ENCODE measurements at regions not wholly inside any gene's neighbourhood (a gene's known extent, or its start where the extent isn't known, plus 50 kb on each side); places are given as distances from the start of the nearest gene placed in this dataset.

GRCh38 chr7:131898418-131898817 lies 342.0 kb upstream of the PODXL start:
- H3K9me3 ChIP-seq (ENCODE audit: insufficient read depth, low read length, severe bottlenecking), result peaks cover 3% of the 10 kb centered on the region
- H3K27ac ChIP-seq (ENCODE audit: low read length), result no peak overlapping the region
- H3K9ac ChIP-seq (ENCODE audit: low read depth, low read length), result no peak overlapping the region
- no peak overlapping the region for H3K4me2 ChIP-seq (ENCODE audit: insufficient read depth, low read length)
- no peaks in the 10 kb centered on the region for H3K27me3 ChIP-seq (ENCODE audit: insufficient read depth, low read length, poor library complexity)
- no peak overlapping the region for H2AFZ ChIP-seq (ENCODE audit: low read depth, low read length)
- no peak overlapping the region for H3K4me3 ChIP-seq (ENCODE audit: low read depth in 1 of 2, low read length in 2 of 2)
- H3K36me3 ChIP-seq (ENCODE audit: insufficient read depth, low read length), result no peaks in the 10 kb centered on the region
- H3K79me2 ChIP-seq (ENCODE audit: insufficient read depth, low read length), result no peaks in the 10 kb centered on the region
- TF ChIP-seq EZH2 (IDR thresholded peaks at IDR 0.05; ENCODE audit: borderline replicate concordance, low read depth, low read length, severe bottlenecking) (no peak), CTCF (IDR thresholded peaks at IDR 0.05; ENCODE audit: borderline replicate concordance, extremely low read depth, low read length, poor library complexity, severe bottlenecking) (no peak)
- no peaks in the 10 kb centered on the region for H4K20me1 ChIP-seq (ENCODE audit: insufficient read depth, low read length)
- peak; percentile 92 for ATAC-seq (ENCODE audit: insufficient read depth, low read depth)
- H3K4me1 ChIP-seq (ENCODE audit: insufficient read depth, low read length), result peaks cover 5% of the 10 kb centered on the region; the same call in 1 of the 2 replicates
- peak; percentile 50 for DNase-seq

DNA sequence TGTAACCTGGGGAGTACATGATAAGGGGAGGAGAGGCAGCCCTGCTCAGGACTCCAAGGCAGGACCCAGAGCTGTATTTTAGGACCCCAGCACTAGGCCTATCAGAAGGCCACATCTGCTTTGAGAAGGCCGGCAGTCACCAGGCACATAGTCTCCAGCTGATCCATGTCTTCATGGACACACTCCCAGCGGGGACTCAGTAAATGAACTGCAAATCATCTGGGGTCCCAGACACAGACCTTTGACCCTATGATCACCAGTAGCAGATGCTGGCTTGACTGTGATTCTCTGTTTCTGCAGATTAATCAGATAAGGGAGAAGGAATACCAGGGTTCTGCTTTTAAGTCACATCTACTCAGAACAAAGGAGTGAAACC lies 341.4 kb upstream of the PODXL start:
- no peak for TF ChIP-seq CTCF (IDR thresholded peaks at IDR 0.05; ENCODE audit: borderline replicate concordance, extremely low read depth, low read length, poor library complexity, severe bottlenecking)
- TF ChIP-seq EZH2 (IDR thresholded peaks at IDR 0.05; ENCODE audit: borderline replicate concordance, low read depth, low read length, severe bottlenecking), result no peak
- Histone ChIP-seq H3K4me3 (ENCODE audit: low read depth in 1 of 2, low read length in 2 of 2) (no peak overlapping the region), H3K9me3 (ENCODE audit: insufficient read depth, low read length, severe bottlenecking) (no peaks in the 10 kb centered on the region), H3K4me1 (ENCODE audit: insufficient read depth, low read length) (peaks cover 5% of the 10 kb centered on the region; the same call in 1 of the 2 replicates), H3K27ac (ENCODE audit: low read length) (no peak overlapping the region), H3K79me2 (ENCODE audit: insufficient read depth, low read length) (no peaks in the 10 kb centered on the region), H3K27me3 (ENCODE audit: insufficient read depth, low read length, poor library complexity) (no peaks in the 10 kb centered on the region), H2AFZ (ENCODE audit: low read depth, low read length) (no peak overlapping the region), H3K4me2 (ENCODE audit: insufficient read depth, low read length) (no peak overlapping the region), H3K36me3 (ENCODE audit: insufficient read depth, low read length) (no peaks in the 10 kb centered on the region), H4K20me1 (ENCODE audit: insufficient read depth, low read length) (no peaks in the 10 kb centered on the region), H3K9ac (ENCODE audit: low read depth, low read length) (no peak overlapping the region)
- ATAC-seq (ENCODE audit: insufficient read depth, low read depth), result no peak
- DNase-seq, result no peak

- Histone ChIP-seq H3K79me2 (ENCODE audit: insufficient read depth, low read length) (no peaks in the 10 kb centered on the region), H3K4me2 (ENCODE audit: insufficient read depth, low read length) (no peak overlapping the region), H3K9ac (ENCODE audit: low read depth, low read length) (no peak overlapping the region), H3K27ac (ENCODE audit: low read length) (no peak overlapping the region), H4K20me1 (ENCODE audit: insufficient read depth, low read length) (no peaks in the 10 kb centered on the region), H2AFZ (ENCODE audit: low read depth, low read length) (no peak overlapping the region), H3K4me1 (ENCODE audit: insufficient read depth, low read length) (peaks cover 5% of the 10 kb centered on the region; the same call in 1 of the 2 replicates), H3K9me3 (ENCODE audit: insufficient read depth, low read length, severe bottlenecking) (no peaks in the 10 kb centered on the region), H3K4me3 (ENCODE audit: low read depth in 1 of 2, low read length in 2 of 2) (no peak overlapping the region), H3K27me3 (ENCODE audit: insufficient read depth, low read length, poor library complexity) (no peaks in the 10 kb centered on the region), H3K36me3 (ENCODE audit: insufficient read depth, low read length) (no peaks in the 10 kb centered on the region)
- TF ChIP-seq CTCF (IDR thresholded peaks at IDR 0.05; ENCODE audit: borderline replicate concordance, extremely low read depth, low read length, poor library complexity, severe bottlenecking) (no peak), EZH2 (IDR thresholded peaks at IDR 0.05; ENCODE audit: borderline replicate concordance, low read depth, low read length, severe bottlenecking) (no peak)
- no peak for ATAC-seq (ENCODE audit: insufficient read depth, low read depth)
- DNase-seq, result no peak
These were observed 340.8 kb upstream of the PODXL start for GRCh38 chr7:131897016-131897789.
